AG09309 (cell line): ENCODE measurements at regions not wholly inside any gene's neighbourhood (a gene's known extent, or its start where the extent isn't known, plus 50 kb on each side); places are given as distances from the start of the nearest gene placed in this dataset.

Source experiments
- DNase-seq: peaks from one replicate; pipeline ENCODE4 v3.0.0-alpha.2; 2010; ENCODE audit warnings: low read depth
- H3K4me3 ChIP-seq: 2 replicates; pipeline ENCODE4 v1.5.1; 2011; ENCODE audit warnings: mild to moderate bottlenecking, low read depth, low read length, moderate library complexity; ENCODE audit not compliant: control insufficient read depth
- CTCF ChIP-seq: IDR thresholded peaks from 2 replicates; pipeline ENCODE4 v1.5.1; 2011; ENCODE audit warnings: mild to moderate bottlenecking, low read depth, low read length, inconsistent platforms; ENCODE audit not compliant: insufficient read depth, control insufficient read depth; ENCODE audit errors: missing control alignments

DNA sequence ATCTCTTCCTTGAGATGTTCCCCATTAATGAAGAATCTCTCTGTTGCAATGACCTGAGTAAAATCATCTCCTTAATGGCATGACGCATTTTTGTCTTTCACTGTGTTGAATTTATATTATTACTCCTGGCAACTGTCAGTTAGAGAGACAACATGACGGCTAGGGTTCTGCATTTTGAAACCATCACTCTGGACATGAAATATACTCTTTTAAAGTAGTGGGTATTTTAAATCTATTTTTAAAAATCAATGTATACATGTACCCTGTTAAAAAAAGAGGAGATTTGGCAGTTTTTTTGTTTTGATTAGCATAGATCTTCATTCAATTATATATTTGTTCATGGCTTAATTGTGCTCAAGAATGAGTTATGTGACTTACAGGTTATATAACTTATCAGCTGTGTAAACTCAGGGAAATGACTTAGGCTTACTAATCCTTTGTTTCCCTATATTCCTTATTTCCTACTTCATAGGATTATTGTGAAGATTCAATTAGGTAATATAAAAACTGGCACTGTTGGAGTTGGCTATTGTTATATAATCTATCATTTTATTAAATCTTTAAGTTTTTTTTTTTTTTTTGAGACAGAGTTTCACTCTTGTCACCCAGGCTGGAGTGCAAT is 632.0 kb upstream of the SPRY2 start:
- DNase-seq, result no peak
- no peak overlapping the region for H3K4me3 ChIP-seq
- TF ChIP-seq CTCF, result no peak

DNA sequence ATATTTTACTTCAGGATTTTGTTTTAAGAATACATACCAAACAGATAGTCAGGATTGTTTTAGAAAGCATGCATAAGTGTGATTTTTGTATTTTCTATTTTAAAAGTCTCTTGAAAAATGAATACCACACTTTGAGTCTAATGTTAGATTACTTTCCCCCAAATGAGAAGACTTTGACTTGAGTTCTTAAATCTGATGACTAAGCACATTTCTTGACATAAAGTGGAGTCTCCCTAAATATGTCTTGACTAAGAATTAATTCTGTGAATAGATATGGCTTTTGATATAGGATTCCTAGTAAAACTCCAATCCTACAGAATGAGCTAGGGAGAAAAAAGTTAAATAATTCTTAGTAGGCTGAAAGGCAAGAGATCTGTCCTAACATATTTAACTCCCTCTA is 624.2 kb upstream of the SPRY2 start:
- TF ChIP-seq CTCF, result no peak
- DNase-seq, result no peak
- no peak overlapping the region for H3K4me3 ChIP-seq

- no peak overlapping the region for H3K4me3 ChIP-seq
- TF ChIP-seq CTCF, result no peak
- no peak for DNase-seq
These were observed 621.9 kb upstream of the SPRY2 start for GRCh38 chr13:80962855-80963254.

DNA sequence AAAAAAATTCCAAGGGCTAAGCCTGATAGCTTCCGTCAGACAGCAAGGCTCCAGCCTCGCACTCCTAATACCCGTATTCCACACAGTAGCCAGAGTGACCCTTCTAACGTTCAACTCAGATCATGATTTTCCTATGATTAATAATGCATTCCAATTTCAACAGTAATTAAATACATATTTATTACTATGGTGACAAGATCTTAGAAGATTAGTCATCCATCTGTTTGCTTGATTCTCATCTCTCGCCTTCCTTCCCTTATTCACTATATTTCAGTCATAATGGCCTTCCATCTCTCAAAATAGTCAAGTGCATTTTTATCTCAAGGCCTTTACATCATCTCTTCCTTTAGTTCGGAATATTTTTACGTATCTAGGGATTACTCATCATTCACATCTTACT is 621.2 kb upstream of the SPRY2 start:
- H3K4me3 ChIP-seq, result no peak overlapping the region

DNA sequence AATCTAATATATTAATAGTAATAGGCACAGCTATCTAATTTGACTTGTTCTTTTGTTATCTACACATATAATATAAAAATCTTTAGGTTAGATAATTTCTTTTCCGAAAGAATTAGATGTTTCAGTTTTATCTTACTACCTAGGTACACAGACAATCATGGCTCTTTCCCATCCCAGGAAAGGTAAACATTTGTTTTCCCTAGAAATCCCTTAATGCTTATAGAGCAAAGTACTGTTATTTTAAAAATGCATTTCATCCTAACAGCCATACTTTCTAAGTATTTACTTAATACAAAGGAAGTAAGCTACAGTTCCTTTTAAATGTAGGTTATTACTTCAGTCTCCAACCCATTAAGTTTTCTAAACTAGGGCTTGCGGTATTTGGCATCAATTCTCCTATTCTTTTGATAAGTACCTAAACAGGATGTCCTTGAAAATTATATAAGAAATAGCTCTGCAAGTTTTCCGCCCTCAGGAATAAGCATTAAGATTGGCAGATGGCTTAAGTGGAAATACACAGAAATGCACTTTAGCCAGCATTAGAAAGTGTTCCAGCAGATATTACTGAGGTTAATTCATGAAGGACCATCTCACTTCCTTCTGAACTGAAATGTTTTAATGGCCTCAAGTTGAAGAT is 616.2 kb upstream of the SPRY2 start:
- no peak for TF ChIP-seq CTCF
- DNase-seq, result no peak
- no peak overlapping the region for H3K4me3 ChIP-seq

More for the DNA sequence above, 621.2 kb upstream of the SPRY2 start:
- DNase-seq, result no peak
- TF ChIP-seq CTCF, result no peak

DNA sequence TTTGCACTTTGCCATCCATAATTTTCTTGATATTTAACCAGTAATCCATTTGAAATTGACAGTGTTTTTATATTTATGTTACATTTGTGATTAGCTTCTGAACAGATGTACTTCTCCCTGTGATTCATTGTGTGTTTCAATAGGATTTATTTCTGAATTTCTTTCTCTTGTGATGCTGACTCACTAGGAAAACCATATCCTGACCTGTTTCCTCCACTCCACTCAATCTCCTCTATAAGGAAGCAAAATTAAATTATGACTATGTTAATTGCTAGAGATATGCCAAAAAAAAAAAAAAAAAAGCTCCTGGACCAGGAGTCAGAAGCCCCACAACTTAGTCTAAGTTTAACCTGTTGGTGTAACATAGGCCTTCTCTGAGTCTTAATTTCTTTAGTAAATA is 614.6 kb upstream of the SPRY2 start:
- H3K4me3 ChIP-seq, result no peak overlapping the region
- no peak for TF ChIP-seq CTCF
- DNase-seq, result no peak

DNA sequence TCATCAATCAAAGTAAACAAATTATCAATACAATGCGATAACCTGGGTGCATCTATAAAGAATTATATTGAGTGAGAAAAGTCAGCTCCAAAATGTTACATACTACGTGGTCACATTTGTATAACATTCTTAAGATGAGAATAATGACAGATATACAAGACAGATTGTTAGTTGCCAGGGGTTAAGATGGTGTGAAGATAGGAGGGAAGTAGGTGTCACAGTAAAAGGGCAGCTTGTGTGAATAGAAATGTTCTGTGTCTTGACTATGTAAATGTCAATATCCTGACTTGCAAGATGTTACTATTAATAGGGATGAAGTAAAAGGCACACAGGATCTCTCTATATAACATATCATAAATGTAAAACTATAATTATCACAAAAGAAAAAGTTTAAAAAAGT is 611.2 kb upstream of the SPRY2 start:
- DNase-seq, result no peak
- TF ChIP-seq CTCF, result no peak

More for the DNA sequence above, 611.2 kb upstream of the SPRY2 start:
- H3K4me3 ChIP-seq, result no peak overlapping the region
